ENCODE measurements at regions not wholly inside any gene's neighbourhood (a gene's known extent, or its start where the extent isn't known, plus 50 kb on each side); places are given as distances from the start of the nearest gene placed in this dataset.
"Not testable (repeated sequence)": the region's sequence is repeated elsewhere in the genome, so short reads cannot be mapped to it uniquely, and the experiment has no call there.

DNA sequence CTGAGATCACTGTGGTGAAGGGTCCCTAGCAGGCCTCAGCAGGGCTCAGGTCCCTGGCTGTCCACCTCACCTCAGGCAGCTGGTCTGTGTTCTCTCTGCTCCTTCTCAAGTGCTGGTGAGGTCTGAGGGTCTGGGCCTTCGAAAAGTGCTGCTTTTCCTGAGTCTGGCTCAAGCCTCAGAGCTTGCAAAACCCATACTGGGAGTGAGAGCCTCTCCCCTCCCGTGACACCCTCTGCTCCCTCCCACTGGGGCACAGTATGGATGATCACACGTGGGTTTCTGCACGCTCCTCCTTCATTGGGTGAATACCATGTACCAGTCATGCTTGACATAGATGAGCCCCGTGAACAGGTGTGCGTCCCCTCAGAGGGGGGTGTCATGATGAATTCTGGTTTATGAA is 73.3 kb upstream of the WASF3 start:
- ATAC-seq: no peak

GRCh38 chr13:26485288-26485687 is 72.2 kb upstream of the WASF3 start:
- no peak for ATAC-seq

DNA sequence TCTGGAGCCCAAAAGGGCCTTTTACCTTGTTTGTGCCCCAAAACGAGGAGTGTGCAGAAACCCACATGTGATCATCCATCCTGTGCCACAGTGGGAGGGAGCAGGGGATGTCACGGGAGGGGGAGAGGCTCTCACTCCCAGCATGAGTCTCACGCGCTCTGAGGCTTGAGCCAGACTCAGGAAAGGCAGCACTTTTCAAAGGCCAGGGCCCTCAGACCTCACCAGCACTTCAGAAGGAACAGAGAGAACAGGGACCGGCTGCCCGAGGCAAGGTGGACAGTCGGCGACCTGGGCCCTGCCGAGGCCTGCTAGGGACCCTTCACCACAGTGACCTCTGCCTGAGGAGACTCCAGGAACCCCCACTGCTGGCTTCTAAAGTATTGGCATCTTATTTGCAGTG is 71.7 kb upstream of the WASF3 start:
- no peak for ATAC-seq

DNA sequence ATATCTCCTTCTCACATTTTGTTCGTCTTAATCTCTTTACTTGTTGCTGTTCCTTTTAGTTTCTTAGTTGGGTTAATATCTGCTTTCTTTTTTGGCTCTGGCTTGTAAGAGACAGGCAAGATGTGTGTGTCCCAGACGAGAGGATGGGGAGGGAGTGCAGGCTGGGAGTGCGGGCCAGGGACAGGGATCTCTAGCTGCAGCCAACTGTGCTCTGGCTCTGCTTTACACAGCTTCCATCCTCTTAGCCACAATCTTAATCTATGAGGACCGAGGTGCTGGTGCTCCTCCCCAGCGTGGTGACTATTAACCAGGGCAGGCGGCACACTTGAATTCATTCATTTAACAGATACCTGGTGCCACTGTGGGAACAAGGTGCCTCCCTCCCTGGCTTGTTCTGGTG is 70.9 kb upstream of the WASF3 start:
- no peak for ATAC-seq

DNA sequence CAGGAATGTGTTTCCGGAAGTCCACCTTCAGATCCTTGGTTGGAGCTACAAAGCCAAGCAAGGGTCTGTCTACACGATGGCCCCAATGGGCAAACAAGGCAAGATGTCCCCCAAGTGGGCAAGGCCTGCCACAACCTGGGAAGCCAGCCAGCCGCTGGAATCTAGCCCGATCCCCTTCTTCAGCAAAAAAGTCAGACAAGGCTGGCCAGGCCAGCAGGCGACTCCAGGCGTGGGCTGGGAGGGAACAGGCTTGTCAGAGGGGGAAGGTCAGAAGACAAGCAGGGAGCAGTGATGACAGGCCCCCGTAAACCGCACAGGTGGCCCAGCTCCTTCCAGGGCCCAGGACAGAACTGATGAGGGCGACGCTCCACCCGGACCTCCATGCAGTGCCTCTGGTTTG is 69.7 kb upstream of the WASF3 start:
- no peak for ATAC-seq

DNA sequence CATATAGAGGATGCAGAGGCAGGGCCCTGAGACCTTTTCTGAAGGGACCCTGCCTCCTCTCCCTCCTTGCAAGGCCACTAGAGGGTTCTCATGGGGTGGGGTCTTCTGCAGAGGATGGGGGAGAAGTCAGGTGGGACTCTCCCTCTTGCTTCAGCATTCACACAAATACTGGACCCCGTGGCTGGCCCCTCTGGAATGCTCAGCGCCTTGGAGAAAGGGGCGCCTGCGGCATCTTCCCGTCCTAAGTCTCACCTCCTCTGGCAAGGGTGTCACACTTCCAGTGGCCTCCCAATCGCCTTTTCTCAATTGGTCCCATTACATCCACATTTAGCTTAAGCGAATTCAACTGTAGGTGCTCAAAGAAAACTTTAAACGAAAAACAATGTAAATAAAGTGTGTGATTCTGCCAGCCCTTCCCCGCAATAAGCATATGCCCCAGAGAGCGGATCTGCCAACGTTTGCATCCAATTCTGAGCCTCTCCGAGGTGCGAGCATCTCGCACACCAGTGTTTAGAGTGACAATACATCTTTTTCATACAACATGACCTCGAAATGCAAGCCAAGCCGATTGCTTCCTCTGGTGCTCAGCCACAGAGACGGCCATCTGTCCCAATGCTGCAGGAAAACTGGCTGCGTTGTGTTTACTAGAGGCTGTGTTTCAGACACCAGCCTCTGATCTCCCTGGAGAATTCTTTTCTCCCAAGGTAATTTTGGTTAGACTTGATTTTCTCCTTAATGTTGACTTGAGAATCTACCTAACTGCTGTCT is 69.1 kb upstream of the WASF3 start:
- ATAC-seq: no peak

DNA sequence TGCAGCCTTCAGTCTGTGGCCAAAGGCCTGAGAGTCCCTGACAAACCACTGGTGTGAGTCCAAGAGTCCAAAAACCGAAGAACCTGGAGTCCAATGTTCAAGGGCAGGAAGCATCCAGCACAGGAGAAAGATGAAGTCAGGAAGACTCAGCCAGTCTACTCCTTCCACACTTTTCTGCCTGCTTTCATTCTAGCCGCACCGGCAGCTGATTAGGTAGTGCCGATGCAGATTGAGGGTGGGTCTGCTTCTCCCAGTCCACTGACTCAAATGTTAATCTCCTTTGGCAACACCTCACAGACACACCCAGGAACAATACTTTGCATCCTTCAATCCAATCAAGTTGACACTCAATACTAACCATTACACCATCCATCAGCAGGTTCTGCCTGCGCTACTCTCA is 65.2 kb upstream of the WASF3 start:
- ATAC-seq: not testable (repeated sequence)

DNA sequence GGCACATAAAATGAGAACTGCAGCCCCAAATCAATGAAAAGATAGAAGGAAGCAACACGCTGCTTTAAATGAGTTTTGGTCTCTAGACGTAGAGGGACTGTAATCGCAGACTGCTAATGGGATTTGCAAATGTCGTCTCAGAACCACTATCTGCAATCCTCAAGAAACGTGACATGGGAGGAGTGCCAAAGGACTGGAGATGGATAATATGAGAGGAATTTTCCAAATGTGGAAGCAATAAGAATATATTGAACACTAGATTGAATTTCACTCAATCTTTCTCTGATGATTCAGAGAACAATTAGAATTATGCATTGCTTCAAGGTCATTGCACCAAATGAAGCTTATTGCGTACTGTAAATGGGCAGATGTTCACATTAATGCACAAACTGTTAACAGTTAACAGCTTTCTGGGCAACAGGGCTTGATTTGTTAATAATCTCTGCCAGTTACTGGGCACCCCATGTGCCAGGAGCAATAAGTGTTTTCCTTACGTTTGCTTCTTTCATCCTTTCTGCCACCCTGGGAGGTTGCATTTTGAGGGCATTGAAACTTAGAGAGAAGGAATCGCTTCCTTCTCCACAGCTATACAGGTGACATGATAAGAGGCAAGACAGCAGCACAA is 62.8 kb upstream of the WASF3 start:
- no peak for ATAC-seq

DNA sequence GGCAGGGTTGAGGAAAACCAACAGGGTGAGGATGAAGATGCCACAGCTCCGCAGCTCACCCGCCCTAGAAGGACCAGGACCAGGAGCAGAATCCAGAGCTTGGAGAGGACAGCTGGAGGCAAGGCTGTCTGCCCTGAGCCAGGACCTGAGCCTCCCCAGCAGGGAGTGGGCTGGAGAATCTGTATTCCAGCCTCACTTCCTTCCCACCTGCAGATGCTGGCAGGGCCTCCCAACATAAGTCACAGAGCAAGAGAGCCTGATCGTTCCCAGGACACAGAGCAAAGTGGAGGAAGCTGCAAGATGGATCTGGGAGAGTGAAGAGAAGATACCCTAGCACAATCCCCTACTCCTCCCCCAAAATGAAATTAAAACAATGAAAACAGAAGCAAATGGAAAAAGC is 61.7 kb upstream of the WASF3 start:
- ATAC-seq: no peak

DNA sequence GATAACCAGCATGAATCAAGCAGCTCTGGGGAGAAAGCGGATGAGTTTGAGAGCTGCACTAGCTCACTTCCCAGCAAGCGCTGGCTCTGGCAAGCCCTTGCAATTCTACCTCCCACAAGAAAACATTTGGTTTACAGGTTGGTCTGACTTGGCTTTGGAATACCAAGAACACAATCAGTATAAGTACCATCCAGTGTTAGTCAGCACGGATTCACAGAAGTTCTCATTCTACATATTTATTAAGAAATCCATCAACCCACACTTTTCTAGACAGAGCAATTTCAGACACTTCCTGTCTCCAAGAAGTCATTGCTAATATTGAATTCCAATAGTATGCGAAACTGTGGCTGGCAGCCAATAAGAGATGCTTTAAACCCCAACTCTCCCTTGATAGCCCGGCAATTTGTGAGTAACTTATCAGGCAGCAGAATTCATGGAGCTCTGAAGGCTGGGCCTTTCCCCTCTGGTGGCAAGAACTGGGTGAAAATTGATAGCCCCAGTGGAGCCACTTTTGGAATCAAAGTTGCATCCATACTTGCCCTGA is 59.4 kb upstream of the WASF3 start:
- no peak for ATAC-seq

GRCh38 chr13:26498656-26499601 is 58.6 kb upstream of the WASF3 start:
- ATAC-seq: no peak

DNA sequence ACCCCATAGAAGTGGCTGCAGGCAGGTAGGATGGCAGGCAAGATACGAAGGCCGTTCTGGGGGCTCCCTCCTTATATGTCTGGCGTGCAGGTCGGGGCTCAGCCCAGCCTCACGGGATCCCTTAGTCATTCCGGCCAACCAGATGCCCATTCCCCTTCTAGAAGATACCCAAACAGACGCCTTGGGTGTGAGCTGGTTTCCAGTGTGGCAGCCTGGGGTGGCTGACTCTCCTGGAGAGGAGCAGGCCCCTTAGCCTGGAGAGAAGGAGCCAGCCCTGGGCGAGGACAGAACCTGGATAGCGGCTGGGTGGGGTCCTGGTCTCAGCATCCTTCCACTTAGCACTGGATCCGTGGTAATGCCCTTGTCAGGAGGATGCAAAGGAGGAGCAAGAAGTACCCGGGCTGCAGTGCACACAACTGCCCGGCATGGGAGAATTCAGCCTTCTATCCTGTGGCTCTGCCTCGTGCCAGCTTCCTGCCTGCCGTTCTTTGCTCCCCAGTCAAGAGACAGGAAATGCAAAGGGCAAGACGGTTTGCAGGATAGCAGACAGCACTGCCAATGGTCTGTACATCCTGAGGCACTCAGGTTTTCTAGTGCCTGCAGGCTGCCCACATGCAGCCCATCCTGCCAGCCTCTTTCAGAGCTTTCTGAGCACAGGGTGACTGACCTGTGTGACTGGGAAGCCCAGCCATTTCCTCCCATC is 56.7 kb upstream of the WASF3 start:
- ATAC-seq: no peak

DNA sequence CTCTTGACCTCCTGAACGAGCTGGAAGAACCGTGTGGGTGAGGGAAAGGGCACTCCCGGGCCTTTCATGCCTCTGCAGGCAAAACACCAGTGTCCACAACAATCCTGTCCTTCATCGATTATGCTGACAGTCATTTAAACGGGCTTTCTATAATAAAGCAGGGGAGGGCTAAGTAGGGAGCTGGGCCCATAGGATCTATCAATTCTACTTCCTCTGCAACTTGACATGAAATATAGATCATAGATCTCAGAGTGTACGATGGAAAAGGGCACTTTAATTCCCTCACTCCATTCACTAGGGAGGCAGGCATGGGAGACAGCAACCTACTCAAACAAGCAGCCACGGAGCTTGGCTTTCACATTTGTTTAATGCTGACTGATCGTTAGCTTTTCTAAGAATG is 55.8 kb upstream of the WASF3 start:
- no peak for ATAC-seq

GRCh38 chr13:26502826-26503225 is 54.7 kb upstream of the WASF3 start:
- peak; percentile 82 to 93 for ATAC-seq

GRCh38 chr13:26503826-26504594 is 53.5 kb upstream of the WASF3 start:
- ATAC-seq: no peak

Measured in activated CD4-positive, CD25-positive, alpha-beta regulatory T cell treated with anti-CD3 and anti-CD28 coated beads, Interleukin-2, amount 50 U/mL, for 24 hours (primary cell).